ENCODE measurements at regions not wholly inside any gene's neighbourhood (a gene's known extent, or its start where the extent isn't known, plus 50 kb on each side); places are given as distances from the start of the nearest gene placed in this dataset.

- TF ChIP-seq CTCF (IDR thresholded peaks at IDR 0.05) (no peak), POLR2A (IDR thresholded peaks at IDR 0.05) (no peak), EP300 (IDR thresholded peaks at IDR 0.05) (no peak), POLR2AphosphoS5 (IDR thresholded peaks at IDR 0.05) (no peak)
These were observed 77.7 kb upstream of the INTU start for GRCh38 chr4:127555106-127555505.
